ENCODE measurements at regions not wholly inside any gene's neighbourhood (a gene's known extent, or its start where the extent isn't known, plus 50 kb on each side); places are given as distances from the start of the nearest gene placed in this dataset.

DNA sequence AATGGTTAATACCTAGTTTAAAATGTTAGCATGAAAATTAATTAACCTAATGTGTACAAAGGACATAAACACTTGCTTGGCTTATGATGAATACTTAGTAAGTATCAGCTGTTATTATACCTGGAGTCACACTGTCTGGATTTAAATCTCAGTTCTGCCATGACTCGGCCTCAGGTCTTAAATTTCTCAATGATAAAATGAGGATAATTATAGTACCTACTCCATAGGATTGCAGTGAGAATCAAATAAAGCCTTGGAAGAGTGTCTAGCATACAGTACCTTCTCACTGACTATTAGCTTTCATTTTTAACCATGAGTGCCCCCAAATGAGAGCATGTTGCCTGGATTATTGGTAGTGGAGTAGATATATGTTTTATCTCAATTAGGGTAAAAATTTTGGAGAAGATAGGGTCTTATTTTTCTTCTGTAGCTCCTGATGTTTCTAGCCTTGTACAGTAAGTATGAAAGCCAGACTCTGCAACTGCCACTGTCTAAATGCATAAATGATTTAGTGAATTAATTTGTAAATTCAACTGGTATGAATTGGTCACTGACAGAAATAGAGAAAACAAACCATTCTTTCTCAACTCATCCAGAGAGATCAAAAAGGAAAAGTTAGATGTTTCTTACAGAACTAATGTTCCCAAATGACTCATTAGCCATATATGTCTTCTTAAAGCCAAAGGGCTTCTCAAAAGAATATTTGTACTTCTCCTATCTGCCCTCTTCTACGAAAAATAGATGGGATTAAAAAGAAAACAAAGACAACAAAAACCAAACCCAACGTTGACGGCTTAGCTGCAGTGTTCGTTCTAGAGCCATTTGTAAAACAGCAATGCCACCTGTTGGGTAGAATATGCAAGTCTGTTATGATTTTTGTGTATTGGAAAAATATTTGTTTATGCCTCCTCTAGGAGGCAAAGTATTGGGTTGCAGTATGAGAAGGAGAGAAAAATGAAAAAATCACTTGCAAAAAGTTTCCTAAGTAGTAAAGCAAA is 53.8 kb upstream of the MROH9 start:
- Histone ChIP-seq H4K20me1 (ENCODE audit: insufficient read depth, low read length) (no peaks in the 10 kb centered on the region), H3K79me2 (ENCODE audit: insufficient read depth, low read length) (no peaks in the 10 kb centered on the region), H3K9me3 (ENCODE audit: low read length) (no peaks in the 10 kb centered on the region), H2AFZ (ENCODE audit: low read length) (no peak overlapping the region), H3K27me3 (ENCODE audit: control insufficient read depth in 1 of 2, insufficient read depth in 2 of 2, low read length in 2 of 2) (no peaks in the 10 kb centered on the region), H3K4me2 (ENCODE audit: low read depth, low read length) (no peak overlapping the region), H3K4me1 (ENCODE audit: insufficient read depth, low read length) (no peaks in the 10 kb centered on the region), H3K4me3 (replicated peaks in 1 of 3; ENCODE audit: insufficient read depth in 1 of 3, low read depth in 2 of 3, low read length in 3 of 3) (no peak overlapping the region), H3K27ac (ENCODE audit: extremely low read length, insufficient read depth, low read length) (no peak overlapping the region), H3K9ac (ENCODE audit: insufficient read depth, low read depth, low read length) (no peak overlapping the region), H3K36me3 (replicated peaks in 1 of 2; ENCODE audit: control insufficient read depth in 1 of 2, insufficient read depth in 2 of 2, low read length in 2 of 2) (no peaks in the 10 kb centered on the region)
- ChIA-PET POLR2A (no interaction called here), CTCF (ENCODE audit: low intra/inter-chr PET ratio, low total read pairs) (interaction anchor here (1.0 kb wide), 1 partner anchor 871 kb away, joined by 5 read pairs; no protein-coding TSS in a partner anchor)
- peak; percentile 18 for FAIRE-seq
- no peak for DNase-seq (ENCODE audit: low spot score)
- TF ChIP-seq CCAR2 (optimal IDR thresholded peaks at IDR 0.05; ENCODE audit: low read depth, low read length) (no peak), CTCF (CRISPR knock-in tag; IDR thresholded peaks at IDR 0.05) (peak; percentile 63), STAG1 (CRISPR knock-in tag; IDR thresholded peaks at IDR 0.05) (peak; percentile 71), MAZ (IDR thresholded peaks at IDR 0.05; ENCODE audit: borderline replicate concordance, low read depth, low read length) (no peak), MAZ (CRISPR knock-in tag; IDR thresholded peaks at IDR 0.05; ENCODE audit: low read depth) (no peak), SMC3 (IDR thresholded peaks at IDR 0.05; ENCODE audit: low read length) (peak; percentile 63), ZNF446 (CRISPR knock-in tag; IDR thresholded peaks at IDR 0.05) (no peak)
- intact Hi-C loops (cut with micrococcal nuclease; ENCODE audit: unreplicated experiment), result loop anchor here (1.0 kb wide), 1 partner anchor 192 kb away; no protein-coding TSS in a partner anchor
- no TSS peak for BruUV-seq (replicated peaks)
- in situ Hi-C loops (cut with HindIII; ENCODE audit: extremely low pct_ligation_motif_present, low pct_unique_long_range_greater_than_20kb), result no loop called here
- ATAC-seq, result peak; percentile 43; the same call in 1 of the 3 replicates
- 2% methylated on average over 5 of the region's 5 CpGs for WGBS (ENCODE audit: low lambda C conversion rate)
